ENCODE measurements at regions not wholly inside any gene's neighbourhood (a gene's known extent, or its start where the extent isn't known, plus 50 kb on each side); places are given as distances from the start of the nearest gene placed in this dataset.
A peak's percentile ranks its signal among the peaks of the same experiment; 100 is the strongest.
"Not testable (repeated sequence)": the region's sequence is repeated elsewhere in the genome, so short reads cannot be mapped to it uniquely, and the experiment has no call there.

DNA sequence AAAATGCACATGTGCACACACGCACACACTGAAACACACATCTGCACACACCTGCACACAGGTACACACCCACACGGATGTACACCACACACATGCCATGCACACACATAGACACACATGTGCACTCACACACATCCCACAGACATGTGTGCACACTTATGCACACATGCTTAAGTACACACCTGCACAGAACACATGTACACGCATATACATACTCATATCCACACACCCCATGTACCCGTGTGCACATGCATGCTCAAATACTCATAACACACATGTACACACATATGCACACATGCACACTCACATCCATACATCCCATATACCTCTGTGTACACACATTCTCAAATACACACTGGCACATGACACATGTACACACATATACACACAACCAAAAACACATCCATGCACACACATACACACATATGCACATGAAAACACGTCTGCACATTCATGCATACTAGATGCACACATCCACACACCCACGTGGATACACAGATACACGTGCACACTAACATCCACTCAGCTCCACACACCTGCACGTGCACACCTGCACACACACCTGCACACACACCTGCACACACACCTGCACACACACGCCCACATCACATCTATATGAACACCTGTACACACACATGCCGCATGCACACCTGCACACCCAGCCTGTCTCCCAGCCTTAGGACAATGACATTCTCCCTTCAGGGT is 336.7 kb downstream of the ADGRD1 start:
- no peaks in the 10 kb centered on the region for H3K27me3 ChIP-seq (ENCODE audit: insufficient read depth, low read length)
- no CpG with 5 or more reads among the region's 10 CpGs for WGBS (ENCODE audit: extremely low coverage, insufficient coverage, insufficient read length)
- no peak overlapping the region for H2BK120ac ChIP-seq (ENCODE audit: insufficient read depth, low read length, poor library complexity)
- no peak overlapping the region for H3K18ac ChIP-seq (ENCODE audit: low read length)
- H4K8ac ChIP-seq (ENCODE audit: low read depth, low read length), result no peak overlapping the region
- H2BK12ac ChIP-seq (ENCODE audit: low read length), result no peak overlapping the region
- H3K9me3 ChIP-seq (ENCODE audit: insufficient read depth, low read depth, low read length), result peaks cover 6% of the 10 kb centered on the region
- H3K4me1 ChIP-seq (ENCODE audit: control insufficient read depth in 1 of 2, insufficient read depth in 2 of 2, low read length in 2 of 2), result no peaks in the 10 kb centered on the region
- peak overlapping the region; percentile 9 for H3K4me3 ChIP-seq (ENCODE audit: low read depth, low read length)
- no peak overlapping the region for H2AFZ ChIP-seq (ENCODE audit: insufficient read depth, low read length, poor library complexity)
- no peak overlapping the region for H3K27ac ChIP-seq (ENCODE audit: low read depth, low read length)
- H3K23ac ChIP-seq (ENCODE audit: low read length), result no peak overlapping the region
- no peaks in the 10 kb centered on the region for H3K79me2 ChIP-seq (ENCODE audit: control insufficient read depth, insufficient read depth, low read length, poor library complexity)
- no peak overlapping the region for H3K14ac ChIP-seq (ENCODE audit: low read length)
- no peak overlapping the region for H2AK5ac ChIP-seq (ENCODE audit: low read length)
- no peaks in the 10 kb centered on the region for H3K36me3 ChIP-seq (ENCODE audit: control insufficient read depth in 1 of 2, insufficient read depth in 2 of 2, low read length in 2 of 2)
- no peak overlapping the region for H3K9ac ChIP-seq (ENCODE audit: low read length)
- no peak overlapping the region for H3K4me2 ChIP-seq (ENCODE audit: low read length)
- H3K79me1 ChIP-seq (ENCODE audit: low read length), result no peaks in the 10 kb centered on the region
- H2BK5ac ChIP-seq (ENCODE audit: low read depth, low read length, poor library complexity), result no peak overlapping the region
- no peak for DNase-seq
- no peak overlapping the region for H3K4ac ChIP-seq (ENCODE audit: low read depth, low read length)
- H4K12ac ChIP-seq (ENCODE audit: low read depth, low read length), result no peak overlapping the region
- H4K91ac ChIP-seq (ENCODE audit: low read depth, low read length), result no peak overlapping the region

DNA sequence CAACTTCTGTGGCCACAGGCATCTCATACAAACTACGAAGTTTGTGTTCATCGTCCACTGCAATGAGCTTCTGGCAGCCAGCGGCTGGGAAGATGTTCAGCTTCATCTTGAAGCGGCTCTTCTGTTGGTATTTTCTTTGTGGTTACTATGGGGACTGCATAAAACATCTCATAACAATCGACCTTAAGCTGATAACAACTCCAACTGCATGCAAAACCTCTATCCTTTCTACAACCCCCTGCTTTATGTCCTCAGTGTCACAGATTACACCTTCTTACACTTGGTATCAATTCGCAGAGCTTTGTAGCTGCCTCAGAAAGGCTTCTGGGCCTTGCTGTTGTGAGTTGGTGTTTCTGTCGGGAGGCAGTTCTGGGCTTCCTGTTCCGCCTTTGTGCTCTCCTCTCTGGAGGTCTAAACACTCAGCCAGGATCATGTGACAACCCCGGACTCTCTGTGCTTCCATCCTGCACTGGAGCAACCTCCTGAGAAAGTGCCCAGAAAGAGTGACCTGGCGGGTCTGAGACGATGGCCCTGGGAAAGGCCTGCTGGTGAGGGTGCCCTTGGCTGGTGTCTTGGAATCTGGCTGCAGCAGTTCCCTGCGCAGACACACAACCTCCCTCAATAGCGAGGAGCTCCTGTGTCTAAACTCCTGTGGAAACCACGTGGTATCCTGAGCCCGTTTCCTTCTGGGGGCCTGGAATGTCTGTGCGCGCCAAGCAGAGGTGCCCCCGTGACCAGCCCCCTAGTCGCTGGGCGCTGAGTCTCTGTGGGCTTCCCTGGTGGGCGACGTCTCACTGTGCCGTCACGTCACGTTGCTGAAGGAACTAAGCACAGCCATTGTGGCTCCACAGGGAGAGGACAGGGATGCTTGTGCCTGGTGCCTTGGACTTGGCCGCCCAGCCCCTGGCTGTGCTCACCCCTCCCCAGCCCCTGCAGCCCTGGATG is 339.6 kb downstream of the ADGRD1 start:
- H2BK5ac ChIP-seq (ENCODE audit: low read depth, low read length, poor library complexity); H3K14ac ChIP-seq (ENCODE audit: low read length); H4K91ac ChIP-seq (ENCODE audit: low read depth, low read length); H3K27me3 ChIP-seq (ENCODE audit: insufficient read depth, low read length); H4K8ac ChIP-seq (ENCODE audit: low read depth, low read length); H3K9me3 ChIP-seq (ENCODE audit: insufficient read depth, low read depth, low read length); DNase-seq; H3K4ac ChIP-seq (ENCODE audit: low read depth, low read length); H3K4me2 ChIP-seq (ENCODE audit: low read length); H3K36me3 ChIP-seq (ENCODE audit: control insufficient read depth in 1 of 2, insufficient read depth in 2 of 2, low read length in 2 of 2); H3K79me2 ChIP-seq (ENCODE audit: control insufficient read depth, insufficient read depth, low read length, poor library complexity); H4K12ac ChIP-seq (ENCODE audit: low read depth, low read length); H2BK12ac ChIP-seq (ENCODE audit: low read length); H2AK5ac ChIP-seq (ENCODE audit: low read length); H3K4me3 ChIP-seq (ENCODE audit: low read depth, low read length); H3K79me1 ChIP-seq (ENCODE audit: low read length); H3K23ac ChIP-seq (ENCODE audit: low read length); H3K4me1 ChIP-seq (ENCODE audit: control insufficient read depth in 1 of 2, insufficient read depth in 2 of 2, low read length in 2 of 2); H2AFZ ChIP-seq (ENCODE audit: insufficient read depth, low read length, poor library complexity); H3K27ac ChIP-seq (ENCODE audit: low read depth, low read length); H3K9ac ChIP-seq (ENCODE audit: low read length); H2BK120ac ChIP-seq (ENCODE audit: insufficient read depth, low read length, poor library complexity); H3K18ac ChIP-seq (ENCODE audit: low read length): not testable (repeated sequence)
- no CpG with 5 or more reads among the region's 26 CpGs for WGBS (ENCODE audit: extremely low coverage, insufficient coverage, insufficient read length)

DNA sequence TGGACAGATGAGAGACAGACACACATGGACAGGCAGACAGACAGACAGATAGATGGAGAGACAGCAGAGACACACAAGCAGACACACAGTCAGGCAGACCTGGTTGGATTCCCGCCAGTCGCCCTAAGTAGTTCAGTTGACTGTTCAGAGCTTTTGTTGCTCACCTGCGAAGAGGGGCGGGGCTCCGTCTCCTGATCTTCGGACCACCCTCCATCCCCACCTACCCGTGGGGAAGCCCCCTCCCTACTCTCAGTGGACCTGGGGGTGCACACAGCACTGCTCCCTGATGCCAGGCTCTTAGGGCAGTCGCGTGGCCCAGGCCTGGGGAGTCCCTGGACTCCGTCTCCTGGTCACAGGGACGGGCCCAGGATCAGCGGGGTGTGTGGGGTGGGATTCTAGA is 341.0 kb downstream of the ADGRD1 start:
- not testable (repeated sequence) for H2BK12ac ChIP-seq (ENCODE audit: low read length); H3K4me2 ChIP-seq (ENCODE audit: low read length); H3K36me3 ChIP-seq (ENCODE audit: control insufficient read depth in 1 of 2, insufficient read depth in 2 of 2, low read length in 2 of 2); H3K79me2 ChIP-seq (ENCODE audit: control insufficient read depth, insufficient read depth, low read length, poor library complexity); H4K12ac ChIP-seq (ENCODE audit: low read depth, low read length); H3K27ac ChIP-seq (ENCODE audit: low read depth, low read length); H3K9ac ChIP-seq (ENCODE audit: low read length); H3K4me3 ChIP-seq (ENCODE audit: low read depth, low read length); H3K23ac ChIP-seq (ENCODE audit: low read length); H2BK5ac ChIP-seq (ENCODE audit: low read depth, low read length, poor library complexity); DNase-seq; H4K8ac ChIP-seq (ENCODE audit: low read depth, low read length); H2BK120ac ChIP-seq (ENCODE audit: insufficient read depth, low read length, poor library complexity); H3K27me3 ChIP-seq (ENCODE audit: insufficient read depth, low read length); H3K79me1 ChIP-seq (ENCODE audit: low read length); H3K4ac ChIP-seq (ENCODE audit: low read depth, low read length); H3K14ac ChIP-seq (ENCODE audit: low read length); H3K18ac ChIP-seq (ENCODE audit: low read length); H3K4me1 ChIP-seq (ENCODE audit: control insufficient read depth in 1 of 2, insufficient read depth in 2 of 2, low read length in 2 of 2); H2AFZ ChIP-seq (ENCODE audit: insufficient read depth, low read length, poor library complexity); H3K9me3 ChIP-seq (ENCODE audit: insufficient read depth, low read depth, low read length); H4K91ac ChIP-seq (ENCODE audit: low read depth, low read length); H2AK5ac ChIP-seq (ENCODE audit: low read length)
- no CpG with 5 or more reads among the region's 12 CpGs for WGBS (ENCODE audit: extremely low coverage, insufficient coverage, insufficient read length)

DNA sequence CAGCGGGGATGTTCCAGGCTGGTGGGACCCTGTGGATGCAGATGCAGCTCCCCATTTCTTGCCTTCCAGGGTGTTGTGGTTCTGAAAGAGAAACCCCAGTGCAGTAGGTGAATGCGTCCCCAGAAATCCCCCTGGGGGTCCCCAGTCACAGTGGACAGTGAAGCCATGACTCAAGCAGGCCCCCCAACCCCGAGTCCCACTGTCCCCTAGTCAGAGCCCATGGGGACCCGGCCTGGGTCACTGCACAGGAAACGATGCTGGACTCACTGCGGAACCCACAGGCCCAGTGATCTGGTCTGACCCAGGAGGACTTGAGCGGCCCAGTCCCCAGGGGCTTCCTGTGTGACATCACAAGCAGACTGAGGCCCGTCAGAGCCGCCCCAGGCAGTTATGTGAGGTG is 341.4 kb downstream of the ADGRD1 start:
- not testable (repeated sequence) for H3K4ac ChIP-seq (ENCODE audit: low read depth, low read length); H3K14ac ChIP-seq (ENCODE audit: low read length); H3K79me2 ChIP-seq (ENCODE audit: control insufficient read depth, insufficient read depth, low read length, poor library complexity); H3K23ac ChIP-seq (ENCODE audit: low read length); H4K91ac ChIP-seq (ENCODE audit: low read depth, low read length); H4K8ac ChIP-seq (ENCODE audit: low read depth, low read length); H3K9me3 ChIP-seq (ENCODE audit: insufficient read depth, low read depth, low read length); H2BK5ac ChIP-seq (ENCODE audit: low read depth, low read length, poor library complexity); H3K18ac ChIP-seq (ENCODE audit: low read length); H4K12ac ChIP-seq (ENCODE audit: low read depth, low read length); H2BK12ac ChIP-seq (ENCODE audit: low read length); H2AFZ ChIP-seq (ENCODE audit: insufficient read depth, low read length, poor library complexity); H2BK120ac ChIP-seq (ENCODE audit: insufficient read depth, low read length, poor library complexity); H3K4me3 ChIP-seq (ENCODE audit: low read depth, low read length); H3K79me1 ChIP-seq (ENCODE audit: low read length); H3K9ac ChIP-seq (ENCODE audit: low read length); H3K27me3 ChIP-seq (ENCODE audit: insufficient read depth, low read length); DNase-seq; H3K4me2 ChIP-seq (ENCODE audit: low read length); H2AK5ac ChIP-seq (ENCODE audit: low read length); H3K4me1 ChIP-seq (ENCODE audit: control insufficient read depth in 1 of 2, insufficient read depth in 2 of 2, low read length in 2 of 2); H3K27ac ChIP-seq (ENCODE audit: low read depth, low read length); H3K36me3 ChIP-seq (ENCODE audit: control insufficient read depth in 1 of 2, insufficient read depth in 2 of 2, low read length in 2 of 2)
- WGBS (ENCODE audit: extremely low coverage, insufficient coverage, insufficient read length), result no CpG with 5 or more reads among the region's 9 CpGs

Measured in trophoblast cell (in vitro differentiated cells and primary cell).